ENCODE measurements at regions not wholly inside any gene's neighbourhood (a gene's known extent, or its start where the extent isn't known, plus 50 kb on each side); places are given as distances from the start of the nearest gene placed in this dataset.

GRCh38 chr1:101704895-101705294 is 291.8 kb downstream of the OLFM3 start:
- DNase-seq (ENCODE audit: low read depth in 1 of 2, low spot score in 2 of 2), result no peak
- POLR2A ChIA-PET (ENCODE audit: partially characterized antibody), result no interaction called here

More at GRCh38 chr1:101704895-101705294, 291.8 kb downstream of the OLFM3 start:
- H4K20me1 ChIP-seq (replicated peaks in 1 of 2; ENCODE audit: control insufficient read depth in 1 of 2, insufficient read depth in 2 of 2, low read length in 2 of 2), result no peaks in the 10 kb centered on the region
- H3K23me2 ChIP-seq (ENCODE audit: low read depth, low read length), result no peaks in the 10 kb centered on the region; the same call in 1 of the 2 replicates
- no peaks in the 10 kb centered on the region for H3K79me1 ChIP-seq (ENCODE audit: low read depth, low read length)
- no peak overlapping the region for H3K56ac ChIP-seq (replicated peaks; ENCODE audit: insufficient read length, low read depth, low read length)
- H2BK5ac ChIP-seq (ENCODE audit: low read depth, low read length), result no peak overlapping the region
- H3K4me1 ChIP-seq (replicated peaks in 1 of 4; ENCODE audit: control insufficient read depth in 3 of 4, insufficient read depth in 4 of 4, low read length in 3 of 4), result peaks cover 0 to 7% (median 1%) of the 10 kb centered on the region in 4 experiments; a peak in 2 of 7 replicates
- no peak for TF ChIP-seq CREB1 (IDR thresholded peaks at IDR 0.05)
- no peak for TF ChIP-seq JUN (IDR thresholded peaks at IDR 0.05; ENCODE audit: low read depth, low read length)
- TF ChIP-seq POLR2A (IDR thresholded peaks at IDR 0.05; ENCODE audit: control extremely low read depth in 1 of 2, low read depth in 2 of 2, low read length in 2 of 2), result no peak
- TF ChIP-seq CBX5 (IDR thresholded peaks at IDR 0.05; ENCODE audit: low read depth, low read length), result no peak
- no peak for TF ChIP-seq SIX5 (IDR thresholded peaks at IDR 0.05; ENCODE audit: low read depth, low read length)
- TF ChIP-seq NRF1 (IDR thresholded peaks at IDR 0.05; ENCODE audit: low read depth, low read length), result no peak
- no peak for TF ChIP-seq SRF (IDR thresholded peaks at IDR 0.05; ENCODE audit: low read depth, low read length)
- no peak for TF ChIP-seq TCF12 (IDR thresholded peaks at IDR 0.05; ENCODE audit: low read depth, low read length)
- TF ChIP-seq SIN3A (conservative IDR thresholded peaks at IDR 0.05 in 1 of 2, IDR thresholded peaks at IDR 0.05 in 1 of 2; ENCODE audit: low read depth in 1 of 2, low read length in 2 of 2), result no peak
- no peak for TF ChIP-seq RFX5 (IDR thresholded peaks at IDR 0.05; ENCODE audit: borderline replicate concordance, low read depth, low read length)
- TF ChIP-seq, protein P1, sequence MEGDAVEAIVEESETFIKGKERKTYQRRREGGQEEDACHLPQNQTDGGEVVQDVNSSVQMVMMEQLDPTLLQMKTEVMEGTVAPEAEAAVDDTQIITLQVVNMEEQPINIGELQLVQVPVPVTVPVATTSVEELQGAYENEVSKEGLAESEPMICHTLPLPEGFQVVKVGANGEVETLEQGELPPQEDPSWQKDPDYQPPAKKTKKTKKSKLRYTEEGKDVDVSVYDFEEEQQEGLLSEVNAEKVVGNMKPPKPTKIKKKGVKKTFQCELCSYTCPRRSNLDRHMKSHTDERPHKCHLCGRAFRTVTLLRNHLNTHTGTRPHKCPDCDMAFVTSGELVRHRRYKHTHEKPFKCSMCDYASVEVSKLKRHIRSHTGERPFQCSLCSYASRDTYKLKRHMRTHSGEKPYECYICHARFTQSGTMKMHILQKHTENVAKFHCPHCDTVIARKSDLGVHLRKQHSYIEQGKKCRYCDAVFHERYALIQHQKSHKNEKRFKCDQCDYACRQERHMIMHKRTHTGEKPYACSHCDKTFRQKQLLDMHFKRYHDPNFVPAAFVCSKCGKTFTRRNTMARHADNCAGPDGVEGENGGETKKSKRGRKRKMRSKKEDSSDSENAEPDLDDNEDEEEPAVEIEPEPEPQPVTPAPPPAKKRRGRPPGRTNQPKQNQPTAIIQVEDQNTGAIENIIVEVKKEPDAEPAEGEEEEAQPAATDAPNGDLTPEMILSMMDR (IDR thresholded peaks at IDR 0.05; ENCODE audit: control extremely low read depth in 1 of 3, insufficient read depth in 1 of 3, low read depth in 1 of 3, low read length in 3 of 3), result no peak
- no peak for TF ChIP-seq ASH2L (IDR thresholded peaks at IDR 0.05; ENCODE audit: low read length)
- CTCF ChIA-PET (ENCODE audit: partially characterized antibody), result no interaction called here
- H4K8ac ChIP-seq (ENCODE audit: extremely low read depth, insufficient read depth, low read length), result no peak overlapping the region
- H3K27ac ChIP-seq (ENCODE audit: low read depth, low read length), result no peak overlapping the region
- H3K79me2 ChIP-seq (ENCODE audit: control insufficient read depth in 1 of 2, insufficient read depth in 2 of 2, low read length in 2 of 2), result no peaks in the 10 kb centered on the region
- no peak overlapping the region for H2AK5ac ChIP-seq (ENCODE audit: low read depth, low read length)
- H2BK120ac ChIP-seq (replicated peaks; ENCODE audit: low read depth, low read length), result no peak overlapping the region
- no peak overlapping the region for H3K4ac ChIP-seq (replicated peaks; ENCODE audit: insufficient read length, low read depth, low read length)
- H2BK20ac ChIP-seq (ENCODE audit: low read length), result no peak overlapping the region
- FAIRE-seq, result no peak
- H3K14ac ChIP-seq (ENCODE audit: insufficient read length), result no peak overlapping the region
- H4K91ac ChIP-seq (replicated peaks; ENCODE audit: insufficient read length, low read length), result no peak overlapping the region
- H3K4me2 ChIP-seq (ENCODE audit: insufficient read depth in 1 of 2, low read depth in 2 of 2, low read length in 2 of 2), result no peak overlapping the region; a peak in 3 of 4 replicates
- no peak overlapping the region; a peak in 1 of 8 replicates for H3K4me3 ChIP-seq (ENCODE audit: extremely low read depth in 1 of 4, insufficient read depth in 2 of 4, low read depth in 3 of 4, low read length in 4 of 4)
- H3K18ac ChIP-seq (ENCODE audit: extremely low read depth, low read length), result no peak overlapping the region
- H3K27me3 ChIP-seq (replicated peaks in 1 of 4; ENCODE audit: control insufficient read depth in 3 of 4, extremely low read depth in 1 of 4, insufficient read depth in 3 of 4, low read length in 3 of 4), result no peaks in the 10 kb centered on the region
- H3K36me3 ChIP-seq (ENCODE audit: control insufficient read depth in 2 of 4, insufficient read depth in 4 of 4, low read length in 3 of 4), result no peaks in the 10 kb centered on the region
- H2AFZ ChIP-seq (ENCODE audit: low read length), result no peak overlapping the region
- H3K23ac ChIP-seq (ENCODE audit: insufficient read length), result no peak overlapping the region
- H2BK15ac ChIP-seq (ENCODE audit: low read length), result no peak overlapping the region
- H2BK12ac ChIP-seq (ENCODE audit: low read depth, low read length), result no peak overlapping the region
- H3K9me3 ChIP-seq (ENCODE audit: insufficient read depth in 2 of 2, low read depth in 1 of 2, low read length in 1 of 2), result no peaks in the 10 kb centered on the region
- peak overlapping the region; percentile 60 for H4K5ac ChIP-seq (ENCODE audit: insufficient read length, low read depth, low read length)
- H3K9ac ChIP-seq (replicated peaks in 1 of 4; ENCODE audit: extremely low read depth in 1 of 4, low read depth in 3 of 4, low read length in 3 of 4), result no peak overlapping the region
